ENCODE measurements at regions not wholly inside any gene's neighbourhood (a gene's known extent, or its start where the extent isn't known, plus 50 kb on each side); places are given as distances from the start of the nearest gene placed in this dataset.

GRCh38 chr5:58263296-58263695 is 196.6 kb downstream of the PLK2 start:
- ChIA-PET CTCF (no interaction called here), POLR2A (no interaction called here)

GRCh38 chr5:58262226-58262625 is 197.7 kb downstream of the PLK2 start:
- ChIA-PET POLR2A (no interaction called here), CTCF (no interaction called here)

GRCh38 chr5:58261605-58262004 is 198.3 kb downstream of the PLK2 start:
- POLR2A ChIA-PET = no interaction called here
- CTCF ChIA-PET = no interaction called here

GRCh38 chr5:58260243-58260642 is 199.6 kb downstream of the PLK2 start:
- CTCF ChIA-PET = no interaction called here
- POLR2A ChIA-PET = no interaction called here

GRCh38 chr5:58259685-58260152 is 200.2 kb downstream of the PLK2 start:
- ChIA-PET POLR2A (no interaction called here), CTCF (no interaction called here)

- ChIA-PET CTCF (no interaction called here), POLR2A (no interaction called here)
These were observed 200.8 kb downstream of the PLK2 start for GRCh38 chr5:58258984-58259684.

GRCh38 chr5:58255970-58256369 is 203.9 kb downstream of the PLK2 start:
- ChIA-PET POLR2A (no interaction called here), CTCF (no interaction called here)

GRCh38 chr5:58255386-58255785 is 204.5 kb downstream of the PLK2 start:
- ChIA-PET CTCF (no interaction called here), POLR2A (no interaction called here)

- ChIA-PET CTCF (no interaction called here), POLR2A (no interaction called here)
These were observed 211.7 kb downstream of the PLK2 start for GRCh38 chr5:58248221-58248620.

GRCh38 chr5:58246461-58246944 is 213.4 kb downstream of the PLK2 start:
- POLR2A ChIA-PET = no interaction called here

GRCh38 chr5:58245476-58245840 is 214.4 kb downstream of the PLK2 start:
- CTCF ChIA-PET = no interaction called here
- POLR2A ChIA-PET = no interaction called here

More at GRCh38 chr5:58246461-58246944, 213.4 kb downstream of the PLK2 start:
- CTCF ChIA-PET = no interaction called here

GRCh38 chr5:58244819-58245475 is 214.9 kb downstream of the PLK2 start:
- ChIA-PET CTCF (no interaction called here), POLR2A (no interaction called here)

- CTCF ChIA-PET = no interaction called here
- POLR2A ChIA-PET = no interaction called here
These were observed 218.5 kb downstream of the PLK2 start for GRCh38 chr5:58241389-58241788.

GRCh38 chr5:58240322-58240721 is 219.6 kb downstream of the PLK2 start:
- ChIA-PET CTCF (interaction anchor here (0.6 kb wide), 1 partner anchor 79 kb away, joined by 3 read pairs; no protein-coding TSS in a partner anchor), POLR2A (no interaction called here)

- POLR2A ChIA-PET = no interaction called here
- CTCF ChIA-PET = no interaction called here
These were observed 220.2 kb downstream of the PLK2 start for GRCh38 chr5:58239731-58240130.

- CTCF ChIA-PET = no interaction called here
These were observed 220.8 kb downstream of the PLK2 start for GRCh38 chr5:58239045-58239444.

GRCh38 chr5:58236498-58236897 is 223.4 kb downstream of the PLK2 start:
- ChIA-PET POLR2A (no interaction called here), CTCF (no interaction called here)

More at GRCh38 chr5:58239045-58239444, 220.8 kb downstream of the PLK2 start:
- POLR2A ChIA-PET = no interaction called here

GRCh38 chr5:58235299-58235698 is 224.6 kb downstream of the PLK2 start:
- ChIA-PET CTCF (no interaction called here), POLR2A (no interaction called here)

GRCh38 chr5:58232130-58232529 is 227.8 kb downstream of the PLK2 start:
- ChIA-PET CTCF (no interaction called here), POLR2A (no interaction called here)

- POLR2A ChIA-PET = no interaction called here
- CTCF ChIA-PET = no interaction called here
These were observed 228.8 kb downstream of the PLK2 start for GRCh38 chr5:58231041-58231440.

GRCh38 chr5:58228896-58229295 is 231.0 kb downstream of the PLK2 start:
- ChIA-PET POLR2A (no interaction called here), CTCF (no interaction called here)

- ChIA-PET POLR2A (no interaction called here), CTCF (no interaction called here)
These were observed 232.0 kb downstream of the PLK2 start for GRCh38 chr5:58227858-58228257.

Measured in activated CD8-positive, alpha-beta memory T cell treated with anti-CD3 and anti-CD28 coated beads for 36 hours (primary cell).